Non-pigmented ciliary epithelial cell (primary cell): ENCODE measurements at regions not wholly inside any gene's neighbourhood (a gene's known extent, or its start where the extent isn't known, plus 50 kb on each side); places are given as distances from the start of the nearest gene placed in this dataset.
A peak's percentile ranks its signal among the peaks of the same experiment; 100 is the strongest.
"Not testable (repeated sequence)": the region's sequence is repeated elsewhere in the genome, so short reads cannot be mapped to it uniquely, and the experiment has no call there.

Experiments used
- DNase-seq: peaks from one replicate; pipeline ENCODE4 v3.0.0-alpha.2; 2010; ENCODE audit warnings: low read depth

DNA sequence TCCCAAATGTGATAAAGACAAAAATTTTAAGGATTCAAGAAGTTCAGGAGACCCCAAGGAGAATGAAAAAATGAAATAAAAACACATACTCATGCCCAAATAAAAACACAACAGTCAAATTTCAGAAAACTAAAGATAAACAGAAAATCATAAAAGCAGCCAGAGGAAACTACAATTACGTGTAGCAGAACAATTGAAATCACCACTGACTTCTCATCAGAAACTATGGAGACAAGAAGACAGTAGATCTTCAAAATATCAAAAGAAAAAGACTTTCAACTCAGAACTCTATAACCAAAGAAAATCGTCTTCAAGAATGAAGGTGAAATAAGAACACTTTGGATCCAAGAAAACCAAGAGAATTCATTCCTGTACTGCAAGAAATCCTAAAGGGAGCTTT lies 54.9 kb downstream of the DIO3 start:
- DNase-seq: no peak

GRCh38 chr14:101619484-101619883 lies 58.2 kb downstream of the DIO3 start:
- DNase-seq: no peak

DNA sequence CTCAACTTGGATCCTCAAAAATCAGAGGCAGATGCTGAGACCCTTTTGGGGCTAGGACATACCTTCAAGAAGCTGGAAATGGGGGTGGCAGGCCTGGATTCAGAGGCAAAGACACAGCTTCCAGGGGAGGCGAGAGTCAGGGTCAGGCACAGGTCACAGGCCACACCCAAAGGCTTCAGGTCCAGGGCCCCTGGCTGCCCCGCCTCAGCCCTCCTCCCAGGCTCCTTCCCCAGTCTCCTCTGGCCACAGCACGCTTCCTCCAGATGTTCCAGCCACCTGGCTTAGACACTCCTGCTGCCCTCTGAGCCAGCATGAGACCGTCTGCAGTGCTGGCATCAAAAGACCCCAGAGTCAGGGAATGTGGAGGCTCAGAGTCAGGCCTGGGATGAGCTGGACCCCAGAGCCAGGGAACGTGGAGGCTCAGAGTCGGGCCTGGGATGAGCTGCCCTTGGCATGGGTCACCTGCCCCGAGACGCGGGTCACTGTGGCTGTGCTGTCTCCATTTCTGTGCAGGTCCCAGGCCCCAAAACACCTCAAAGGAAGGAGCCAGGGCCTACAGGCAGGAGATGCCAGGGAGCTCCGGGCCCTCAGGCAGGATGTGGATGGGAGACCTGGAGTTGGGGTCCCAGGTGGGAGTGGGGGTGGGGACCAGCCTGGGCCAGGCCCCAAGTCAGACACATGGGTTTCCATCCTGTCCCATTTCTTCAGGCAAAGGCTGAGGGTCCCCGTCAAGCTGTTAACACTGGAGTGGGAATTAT lies 58.9 kb downstream of the DIO3 start:
- DNase-seq: no peak

- no peak for DNase-seq
Observed at GRCh38 chr14:101620821-101621785, 59.8 kb downstream of the DIO3 start.

DNA sequence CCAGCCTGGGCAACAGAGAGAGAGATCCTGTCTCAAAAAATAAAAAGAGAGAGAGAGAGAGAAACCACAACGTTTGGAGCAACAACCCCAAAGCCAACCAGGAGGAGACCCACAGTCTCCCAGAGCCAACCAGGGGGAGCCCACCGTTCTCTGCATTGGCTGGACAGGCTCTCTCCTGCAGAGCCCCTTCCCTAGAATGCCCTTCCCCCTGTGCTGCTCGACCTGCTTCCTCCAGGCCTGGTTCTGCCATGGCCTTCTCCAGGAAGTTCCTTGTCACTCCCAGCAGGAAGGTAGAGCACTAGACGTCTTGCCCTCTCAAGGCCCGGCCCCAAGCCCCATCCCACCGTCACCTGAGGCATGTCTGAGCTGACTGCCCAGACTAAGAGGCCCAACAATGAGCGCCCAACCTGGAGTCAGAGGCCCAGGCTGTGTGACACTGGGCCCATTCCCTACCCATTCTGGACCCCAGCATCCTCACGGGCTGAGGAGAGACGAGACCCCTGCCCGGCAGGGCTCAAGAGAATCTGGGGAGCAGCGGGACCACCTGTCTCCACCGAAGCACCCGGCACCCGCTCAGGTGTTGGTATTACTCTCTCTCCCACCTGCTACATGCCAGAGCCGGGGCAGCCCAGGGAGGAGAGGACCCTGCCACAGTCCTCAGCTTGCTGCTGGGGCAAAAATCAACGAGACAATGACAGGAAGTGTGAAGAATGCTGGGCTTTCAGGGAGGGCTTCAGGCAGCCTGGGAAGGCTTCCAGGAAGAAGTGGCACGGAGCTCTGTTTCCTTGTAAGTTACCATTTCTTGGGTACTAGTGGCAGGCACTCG lies 61.2 kb downstream of the DIO3 start:
- DNase-seq: no peak

GRCh38 chr14:101623077-101623372 lies 61.7 kb downstream of the DIO3 start:
- DNase-seq: no peak

GRCh38 chr14:101623685-101624444 lies 62.6 kb downstream of the DIO3 start:
- no peak for DNase-seq

GRCh38 chr14:101624536-101624935 lies 63.2 kb downstream of the DIO3 start:
- DNase-seq: no peak

DNA sequence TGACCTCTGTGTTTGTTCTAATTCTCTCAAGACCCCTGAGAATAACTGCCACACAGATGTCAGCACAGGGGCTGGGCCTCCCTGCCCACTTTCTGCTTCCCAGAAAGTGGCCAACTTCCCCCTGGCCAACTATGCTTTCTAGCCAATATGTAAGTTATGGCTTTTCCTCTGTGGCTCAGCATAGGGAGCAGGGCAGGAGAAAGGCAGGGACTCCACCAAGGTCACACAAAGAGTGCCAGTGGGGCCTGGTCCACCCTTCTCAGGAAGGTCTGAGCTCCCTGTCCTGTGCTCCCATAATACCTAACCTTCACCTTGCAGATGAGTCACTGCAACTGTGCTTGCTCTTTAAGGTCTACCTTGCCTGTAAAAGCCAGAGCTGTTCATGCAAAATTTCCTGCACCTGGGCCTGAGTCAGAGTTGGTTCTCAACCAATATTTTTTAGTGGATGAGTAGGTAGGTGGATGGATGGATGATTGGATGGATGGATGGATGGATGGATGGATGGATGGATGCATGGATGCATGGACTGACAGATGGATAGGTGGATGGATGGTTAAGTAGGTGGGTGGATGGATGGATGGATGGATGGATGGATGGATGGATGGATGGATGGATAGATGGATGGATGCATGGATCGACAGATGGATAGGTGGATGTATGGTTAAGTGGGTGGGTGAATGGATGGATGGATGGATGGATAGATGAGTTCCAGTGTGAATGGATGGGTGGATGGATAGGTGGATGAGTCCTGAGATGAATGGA lies 64.2 kb downstream of the DIO3 start:
- no peak for DNase-seq

DNA sequence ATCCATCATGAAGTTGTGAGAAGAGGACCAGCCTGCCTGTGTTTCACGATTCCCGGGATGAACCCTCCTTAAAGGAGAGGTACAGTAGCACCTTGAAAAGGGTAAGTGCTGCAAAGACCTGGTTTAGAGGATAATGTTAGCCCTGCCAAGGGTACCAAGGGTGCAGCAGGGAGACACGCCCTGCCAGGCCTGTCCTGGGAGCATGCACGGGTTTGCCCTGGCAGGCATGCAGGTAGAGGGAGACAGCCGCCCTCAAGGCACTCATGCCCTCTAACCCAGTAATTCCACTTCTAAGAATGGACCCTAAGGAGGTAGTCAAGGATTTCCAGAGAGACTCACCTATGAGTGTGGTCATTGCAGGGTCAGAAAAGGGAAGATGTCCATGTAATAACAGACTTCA lies 65.0 kb downstream of the DIO3 start:
- no peak for DNase-seq

- DNase-seq: no peak
Observed at GRCh38 chr14:101627915-101628262, 66.6 kb downstream of the DIO3 start.

GRCh38 chr14:101628471-101628966 lies 67.2 kb downstream of the DIO3 start:
- DNase-seq: peak; percentile 2

DNA sequence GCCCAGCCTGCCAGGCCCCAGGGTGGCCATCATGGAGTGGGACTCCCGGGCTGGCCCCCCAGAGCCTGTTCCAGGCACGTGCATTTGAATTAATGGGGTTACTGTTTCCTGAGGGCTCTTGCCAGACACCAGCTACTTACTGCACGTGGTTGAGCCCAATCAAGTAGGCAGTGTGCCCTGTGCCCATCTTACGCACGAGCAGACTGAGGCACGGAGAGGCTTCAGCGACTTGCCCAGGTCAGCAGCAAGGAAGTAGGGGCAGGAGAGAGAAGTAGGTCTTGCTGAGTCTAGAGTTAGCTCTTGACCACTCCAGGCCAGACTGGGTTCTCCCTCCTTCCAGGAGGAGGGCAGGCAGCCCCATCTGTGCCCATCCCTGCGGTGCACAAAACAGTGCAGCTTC lies 67.7 kb downstream of the DIO3 start:
- no peak for DNase-seq

DNA sequence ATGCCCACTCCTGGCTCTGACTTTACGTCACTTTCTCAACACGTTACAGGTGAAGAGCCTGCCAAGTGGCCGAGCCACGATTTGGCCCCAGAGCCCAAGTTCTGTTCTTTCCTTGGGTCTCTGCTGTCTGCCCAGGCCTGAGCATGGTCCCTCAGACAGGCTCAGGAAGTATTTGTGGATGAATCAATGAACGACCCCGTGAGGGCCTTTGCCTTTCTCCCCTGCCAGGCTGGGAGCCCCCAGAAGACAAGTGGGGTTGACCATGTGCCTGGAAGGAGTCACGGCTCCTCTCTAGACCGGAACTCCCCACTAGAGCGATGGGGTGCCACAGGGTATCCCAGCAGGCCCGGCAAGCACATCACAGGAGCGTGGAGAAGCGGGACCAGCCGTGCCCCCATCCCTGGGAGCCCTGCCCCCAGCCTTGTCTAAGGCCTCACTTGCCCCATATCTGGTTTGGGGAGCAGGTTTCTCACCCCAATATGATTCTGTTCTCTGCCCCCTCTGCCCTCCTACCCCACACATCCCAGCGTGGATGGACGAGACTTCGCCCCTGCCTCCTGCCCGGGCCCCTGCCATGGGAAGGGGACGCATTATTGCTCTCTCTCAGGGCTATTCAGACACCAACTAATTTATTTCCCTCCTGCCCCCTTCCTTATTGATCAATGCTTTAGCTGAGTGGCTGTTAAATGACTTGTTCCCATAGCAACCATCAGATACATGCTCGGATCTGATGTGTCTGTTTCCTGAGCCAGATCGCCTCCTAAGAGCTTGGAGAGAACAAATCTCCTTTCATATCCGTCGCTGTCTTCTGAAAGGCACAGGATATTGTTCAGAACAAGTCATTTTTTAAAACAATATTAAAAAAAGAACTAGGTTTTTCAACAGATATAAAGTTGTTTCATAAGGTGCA lies 69.0 kb downstream of the DIO3 start:
- no peak for DNase-seq

DNA sequence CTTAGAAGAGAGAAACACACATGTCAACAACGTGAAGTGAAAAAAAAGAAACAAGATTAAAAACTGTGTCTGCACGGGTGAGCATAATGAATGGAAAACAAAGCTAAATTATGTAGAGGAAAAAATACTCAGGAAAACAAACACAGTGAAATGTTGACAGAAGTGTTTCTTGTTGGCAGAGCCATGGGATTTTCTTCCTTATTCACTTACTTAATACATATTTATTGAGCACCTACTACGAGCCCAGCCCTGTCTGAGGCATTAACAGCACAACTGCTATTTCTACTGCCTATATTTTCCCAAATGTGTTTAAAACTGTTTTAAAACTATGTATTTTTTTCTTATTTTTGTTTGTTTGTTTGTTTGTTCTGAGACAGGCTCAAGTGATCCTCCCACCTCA lies 69.9 kb downstream of the DIO3 start:
- DNase-seq: no peak

GRCh38 chr14:101631970-101632369 lies 70.7 kb downstream of the DIO3 start:
- DNase-seq: not testable (repeated sequence)

GRCh38 chr14:101632520-101632919 lies 71.2 kb downstream of the DIO3 start:
- DNase-seq: no peak

GRCh38 chr14:101633276-101633675 lies 72.0 kb downstream of the DIO3 start:
- DNase-seq: no peak

DNA sequence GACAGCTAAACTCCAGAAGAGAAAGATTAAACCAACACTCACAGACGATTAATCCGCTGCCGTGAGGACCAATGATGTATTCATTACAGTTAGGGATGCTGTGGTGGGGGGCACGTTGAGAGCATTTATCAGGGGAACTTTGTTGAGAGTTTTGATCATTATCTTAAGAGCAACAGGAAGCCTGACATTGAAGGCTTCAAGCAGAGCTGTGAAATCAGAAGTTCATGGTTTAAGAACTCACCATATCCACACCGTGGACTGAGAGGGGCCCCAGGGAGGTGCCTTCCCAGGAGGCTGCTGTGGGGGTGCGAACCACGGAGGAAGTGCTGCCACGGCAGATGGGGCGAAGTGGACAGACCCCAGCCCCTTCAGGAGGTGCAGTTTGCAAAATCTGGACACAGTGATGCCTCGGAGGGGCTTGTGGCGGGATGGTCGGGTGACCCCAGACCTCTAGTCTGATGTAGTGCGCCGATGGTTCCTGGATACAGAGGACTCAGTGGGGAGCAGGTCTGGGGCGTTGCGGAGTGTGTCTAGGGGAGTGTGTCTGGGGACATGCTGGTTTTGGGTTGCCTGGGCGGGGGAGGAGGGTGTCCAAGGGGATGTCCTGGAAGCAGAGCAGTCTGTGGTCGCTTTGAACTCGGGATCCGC lies 73.0 kb downstream of the DIO3 start:
- DNase-seq: no peak
